NCI-H526 (cell line): ENCODE measurements at regions not wholly inside any gene's neighbourhood (a gene's known extent, or its start where the extent isn't known, plus 50 kb on each side); places are given as distances from the start of the nearest gene placed in this dataset.

Experiments used
- DNase-seq, 2 experiments: peaks; one replicate each; lab custom pipeline; 2025; lab: John Stamatoyannopoulos, UW

- DNase-seq: no peak
These were observed 55.0 kb downstream of the TMEM30B start for GRCh38 chr14:61226015-61226654.

GRCh38 chr14:61225344-61225743, 55.8 kb downstream of the TMEM30B start:
- no peak for DNase-seq

GRCh38 chr14:61223552-61223951, 57.6 kb downstream of the TMEM30B start:
- DNase-seq: no peak

GRCh38 chr14:61222388-61222787, 58.8 kb downstream of the TMEM30B start:
- peak; percentile 15 to 21 for DNase-seq

GRCh38 chr14:61221906-61222305, 59.2 kb downstream of the TMEM30B start:
- DNase-seq: peak; percentile 45 to 69

- DNase-seq: no peak
These were observed 61.5 kb downstream of the TMEM30B start for GRCh38 chr14:61219673-61220072.

GRCh38 chr14:61219256-61219655, 61.9 kb downstream of the TMEM30B start:
- no peak for DNase-seq

GRCh38 chr14:61218767-61219166, 62.4 kb downstream of the TMEM30B start:
- no peak for DNase-seq

GRCh38 chr14:61218157-61218556, 63.0 kb downstream of the TMEM30B start:
- no peak for DNase-seq

- DNase-seq: no peak
These were observed 63.6 kb downstream of the TMEM30B start for GRCh38 chr14:61217516-61217915.

- no peak for DNase-seq
These were observed 65.7 kb downstream of the TMEM30B start for GRCh38 chr14:61215222-61216020.

- DNase-seq: no peak
These were observed 67.2 kb downstream of the TMEM30B start for GRCh38 chr14:61213920-61214319.

GRCh38 chr14:61213191-61213621, 67.9 kb downstream of the TMEM30B start:
- no peak for DNase-seq

GRCh38 chr14:61212546-61212945, 68.6 kb downstream of the TMEM30B start:
- DNase-seq: no peak

GRCh38 chr14:61211476-61212255, 69.5 kb downstream of the TMEM30B start:
- DNase-seq: peak; percentile 52 to 79

- DNase-seq: no peak
These were observed 77.9 kb downstream of the TMEM30B start for GRCh38 chr14:61203081-61203753.

- DNase-seq: no peak
These were observed 79.0 kb downstream of the TMEM30B start for GRCh38 chr14:61202124-61202523.

- no peak for DNase-seq
These were observed 80.0 kb downstream of the TMEM30B start for GRCh38 chr14:61201171-61201570.

GRCh38 chr14:61197416-61197815, 83.7 kb downstream of the TMEM30B start:
- DNase-seq: no peak

GRCh38 chr14:61196792-61197191, 84.3 kb downstream of the TMEM30B start:
- peak; percentile 17 to 25 for DNase-seq

- no peak for DNase-seq
These were observed 85.1 kb downstream of the TMEM30B start for GRCh38 chr14:61196034-61196433.

GRCh38 chr14:61193476-61193875, 87.7 kb downstream of the TMEM30B start:
- DNase-seq: no peak
